GM21367 (cell line): ENCODE measurements at regions not wholly inside any gene's neighbourhood (a gene's known extent, or its start where the extent isn't known, plus 50 kb on each side); places are given as distances from the start of the nearest gene placed in this dataset.
"Not testable (repeated sequence)": the region's sequence is repeated elsewhere in the genome, so short reads cannot be mapped to it uniquely, and the experiment has no call there.

ENCODE experiments used
- ATAC-seq: cut with Tn5 transposase; IDR thresholded peaks from one replicate; pipeline ENCODE4 v1.9.1; 2021; ENCODE audit not compliant: unreplicated experiment

DNA sequence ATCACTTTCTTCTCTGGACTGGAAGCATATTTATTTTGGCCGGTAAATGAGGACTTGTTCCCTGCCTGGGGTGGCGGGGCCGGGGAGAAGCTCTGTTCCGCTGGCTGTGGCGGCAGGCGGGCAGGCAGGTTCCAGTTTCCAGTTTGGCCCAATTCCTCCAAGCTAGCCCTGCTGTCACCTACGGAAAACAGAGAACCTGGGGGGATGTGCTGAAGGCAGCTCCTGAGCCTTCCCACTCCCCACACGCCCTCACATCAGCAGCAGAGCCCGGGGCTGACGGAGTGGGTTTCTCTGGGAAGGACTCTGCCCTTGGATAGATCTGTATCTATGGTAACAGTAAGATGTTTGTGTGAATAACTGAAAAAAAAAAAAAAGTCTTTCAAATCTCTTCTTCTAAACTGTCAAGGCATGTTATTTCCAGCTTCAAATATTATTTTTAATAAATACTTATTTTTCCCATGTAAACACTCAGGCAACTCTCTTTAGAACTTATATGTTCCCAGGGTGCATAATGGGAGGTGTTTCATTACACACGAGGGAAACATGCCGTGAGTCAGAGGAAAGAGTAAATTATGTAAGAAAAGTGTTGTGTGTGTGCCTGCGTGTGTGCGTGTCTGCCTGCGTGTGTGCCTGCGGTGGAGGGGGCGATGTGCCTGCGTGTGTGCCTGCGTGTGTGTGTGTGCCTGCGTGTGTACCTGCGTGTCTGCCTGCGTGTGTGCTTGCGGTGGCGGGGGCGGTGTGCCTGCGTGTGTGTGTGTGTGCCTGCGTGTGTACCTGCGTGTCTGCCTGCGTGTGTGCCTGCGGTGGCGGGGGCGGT lies 116.1 kb upstream of the ZNF516 start:
- ATAC-seq: no peak

DNA sequence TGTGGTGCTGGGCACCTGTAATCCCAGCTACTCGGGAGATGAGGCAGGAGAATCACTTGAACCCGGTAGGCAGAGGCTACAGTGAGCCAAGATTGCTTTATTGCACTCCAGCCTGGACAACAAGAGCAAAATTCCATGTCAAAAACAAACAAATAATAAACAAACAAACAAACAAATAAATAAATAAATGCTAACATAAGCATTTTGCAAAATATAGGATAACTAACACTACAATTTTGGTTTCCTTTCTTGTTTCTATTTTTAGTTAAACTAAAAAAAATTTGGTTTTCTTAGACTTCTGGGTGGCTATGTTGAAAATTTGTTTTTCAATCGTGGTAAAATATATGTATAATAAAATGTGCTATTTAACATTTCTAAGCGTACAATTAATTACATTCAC lies 115.0 kb upstream of the ZNF516 start:
- no peak for ATAC-seq

DNA sequence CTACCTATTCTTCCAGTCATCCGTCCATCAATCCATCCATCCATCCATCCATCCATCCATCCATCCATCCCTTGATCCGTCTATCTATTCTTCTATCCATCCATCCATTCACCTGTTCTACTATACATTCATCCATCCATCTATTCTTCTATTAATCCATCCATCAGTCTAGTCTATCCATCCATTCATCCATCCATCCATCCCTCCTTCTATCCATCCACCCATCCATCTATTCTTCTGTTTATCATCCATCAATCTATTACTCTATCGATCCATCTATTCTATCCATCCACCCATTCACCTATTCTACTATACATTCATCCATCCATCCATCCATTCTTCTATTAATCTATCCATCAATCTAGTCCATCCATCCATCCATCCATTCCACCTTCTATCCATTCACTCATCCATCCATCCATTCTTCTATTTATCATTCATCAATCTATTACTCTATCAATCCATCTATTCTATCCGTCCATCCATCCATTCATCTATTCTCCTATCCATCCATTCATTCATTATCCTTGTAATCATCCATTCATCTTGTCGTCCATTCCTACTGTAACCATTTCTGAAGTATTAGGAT lies 110.4 kb upstream of the ZNF516 start:
- ATAC-seq: no peak

DNA sequence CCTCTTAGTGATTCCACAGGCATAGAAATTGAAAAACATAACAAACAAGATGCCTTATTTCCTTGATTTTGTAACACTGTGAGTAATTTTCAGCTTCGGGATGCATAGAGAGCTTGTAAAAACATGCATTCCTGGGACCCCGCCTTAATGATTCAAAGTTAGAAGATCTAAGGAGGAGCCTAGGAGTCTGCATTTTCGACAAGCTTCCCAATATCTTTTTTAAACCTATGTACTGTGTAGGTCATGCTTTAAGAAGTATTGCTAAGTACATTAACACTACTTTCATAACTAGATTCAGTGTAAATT lies 109.8 kb upstream of the ZNF516 start:
- no peak for ATAC-seq

DNA sequence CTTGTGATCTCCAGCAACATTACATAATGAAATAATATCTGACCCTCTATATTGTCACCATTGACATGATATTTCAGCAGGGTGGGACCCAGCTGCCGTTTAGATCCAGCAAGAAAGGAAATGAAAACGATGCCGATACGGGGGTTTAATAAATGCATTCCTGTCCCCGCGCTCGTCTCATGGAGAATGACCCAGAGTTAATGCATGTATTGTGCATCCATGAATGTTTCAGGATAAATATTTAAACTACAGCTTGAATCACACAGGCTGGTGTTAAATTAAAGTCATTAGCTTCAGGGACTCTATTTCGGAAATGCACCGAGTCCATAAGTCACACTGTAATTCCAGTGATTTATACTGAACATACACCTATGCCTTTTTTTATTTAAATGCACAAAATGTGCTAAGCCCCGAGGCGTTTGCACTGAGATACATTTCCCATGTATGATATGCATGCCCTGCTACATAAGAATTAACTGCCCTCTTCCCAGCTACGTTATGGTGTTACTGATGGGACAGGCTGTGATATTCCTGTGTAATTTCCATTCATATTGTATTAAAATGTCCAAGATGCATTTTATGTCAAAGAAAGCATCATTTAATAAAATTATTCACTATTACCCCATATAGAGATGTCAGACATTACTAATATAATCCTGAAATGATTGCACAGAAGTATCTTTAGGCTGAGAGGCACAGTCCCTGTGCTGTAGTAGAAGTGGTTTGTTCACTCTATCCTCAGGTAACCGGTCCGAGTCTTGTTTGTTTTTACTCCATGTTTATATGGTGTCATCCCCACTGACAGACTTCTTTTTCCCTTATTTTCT lies 109.3 kb upstream of the ZNF516 start:
- no peak for ATAC-seq

DNA sequence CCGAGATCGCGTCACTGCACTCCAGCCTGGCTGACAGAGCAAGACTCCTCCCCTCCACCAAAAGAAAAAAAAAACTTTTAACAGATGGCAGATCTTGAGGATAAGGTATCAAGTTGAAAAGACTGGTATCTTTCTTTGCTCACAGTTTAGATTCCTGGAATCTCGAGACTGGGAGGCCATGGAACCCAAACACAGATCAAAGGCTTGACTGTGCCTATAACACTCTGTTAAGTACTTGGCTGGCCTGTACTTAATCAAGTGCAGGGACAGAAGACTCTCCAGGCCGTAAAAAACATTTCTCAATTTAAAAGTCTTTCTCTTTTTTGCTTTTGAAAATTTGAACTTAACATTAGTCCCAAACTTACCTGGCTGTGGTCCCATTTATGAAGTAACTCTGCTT lies 107.1 kb upstream of the ZNF516 start:
- no peak for ATAC-seq

DNA sequence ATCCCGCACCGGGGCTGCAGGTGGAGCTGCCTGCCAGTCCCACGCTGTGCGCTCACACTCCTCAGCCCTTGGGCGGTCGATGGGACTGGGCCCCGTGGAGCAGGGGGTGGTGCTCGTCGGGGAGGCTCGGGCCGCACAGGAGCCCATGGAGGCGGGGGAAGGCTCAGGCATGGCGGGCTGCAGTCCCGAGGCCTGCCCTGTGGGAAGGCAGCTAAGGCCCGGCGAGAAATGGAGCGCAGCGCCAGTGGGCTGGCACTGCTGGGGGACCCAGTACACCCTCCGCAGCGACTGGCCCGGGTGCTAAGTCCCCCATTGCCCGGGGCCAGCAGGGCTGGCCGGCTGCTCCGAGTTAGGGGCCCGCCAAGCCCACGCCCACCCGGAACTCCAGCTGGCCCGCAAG lies 105.0 kb upstream of the ZNF516 start:
- not testable (repeated sequence) for ATAC-seq

DNA sequence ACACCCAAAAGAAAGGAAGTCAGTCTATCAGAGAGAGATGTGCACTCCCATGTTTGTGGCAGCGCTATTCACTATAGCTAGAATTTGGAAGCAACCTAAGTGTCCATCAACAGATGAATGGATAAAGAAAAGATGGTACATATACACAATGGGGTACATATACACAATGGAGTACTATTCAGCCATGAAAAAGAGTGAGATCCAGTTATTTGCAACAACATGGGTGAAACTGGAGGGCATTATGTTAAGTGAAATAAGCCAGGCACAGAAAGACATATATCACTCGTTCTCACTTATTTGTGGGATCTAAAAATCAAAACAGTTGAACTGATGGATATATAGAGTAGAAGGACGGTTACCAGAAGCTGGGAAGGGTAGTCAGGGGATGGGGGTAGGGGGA lies 99.9 kb upstream of the ZNF516 start:
- no peak for ATAC-seq

DNA sequence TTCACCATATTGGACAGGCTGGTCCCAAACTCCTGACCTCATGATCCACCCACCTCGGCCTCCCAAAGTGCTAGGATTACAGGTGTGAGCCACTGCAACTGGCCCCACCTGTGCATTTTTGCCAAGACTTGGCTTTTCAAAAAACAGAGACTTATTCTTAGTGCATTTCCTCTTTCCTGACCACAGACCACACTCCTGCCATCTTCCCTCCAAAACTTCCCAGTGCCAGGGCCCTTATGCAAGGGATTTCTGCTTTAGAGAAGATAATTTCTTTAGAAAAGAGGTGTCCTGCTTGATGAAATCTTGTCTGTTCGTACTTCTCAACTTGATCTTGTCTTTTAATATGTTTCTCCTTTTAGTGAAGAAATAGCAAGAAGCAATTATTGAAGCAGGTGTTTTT lies 98.8 kb upstream of the ZNF516 start:
- ATAC-seq: no peak

DNA sequence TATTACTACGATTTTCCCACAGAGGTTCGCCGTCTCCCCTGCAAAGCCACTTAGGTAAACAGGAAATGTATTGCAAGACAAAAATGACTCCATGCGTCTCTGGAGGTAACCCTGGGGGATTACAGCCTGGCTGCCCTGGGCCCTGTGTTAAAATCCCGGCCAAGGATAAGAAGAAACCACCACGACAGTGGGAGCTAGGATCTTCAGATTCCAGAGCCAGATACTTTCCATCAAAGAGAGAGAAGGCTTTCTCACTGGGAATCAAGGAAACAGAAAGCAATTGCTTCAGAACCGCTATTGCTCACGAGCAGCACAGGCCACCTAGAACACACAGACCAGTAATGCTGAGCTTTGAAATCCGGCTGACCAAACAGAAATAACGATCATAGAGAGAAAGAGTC lies 97.9 kb upstream of the ZNF516 start:
- ATAC-seq: no peak

DNA sequence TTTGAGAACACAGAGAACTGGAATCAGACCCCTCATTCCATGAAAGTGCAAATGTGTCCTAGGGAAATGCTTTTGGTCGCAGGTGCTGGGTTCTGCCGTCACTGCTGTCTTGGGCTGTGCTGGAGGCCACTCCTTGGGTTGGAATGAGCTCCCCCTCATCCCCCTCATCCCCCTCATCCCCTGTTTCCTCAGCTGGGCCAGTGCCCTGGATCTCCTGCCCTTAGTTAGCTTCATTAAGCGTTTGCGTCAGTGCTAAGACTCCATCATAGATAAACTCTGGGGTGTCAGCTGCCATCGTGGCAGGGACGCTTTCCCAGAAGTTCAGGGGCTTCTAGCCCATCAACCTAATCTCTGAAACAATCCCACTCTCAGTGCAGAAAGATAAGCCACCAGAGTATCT lies 97.1 kb upstream of the ZNF516 start:
- no peak for ATAC-seq

DNA sequence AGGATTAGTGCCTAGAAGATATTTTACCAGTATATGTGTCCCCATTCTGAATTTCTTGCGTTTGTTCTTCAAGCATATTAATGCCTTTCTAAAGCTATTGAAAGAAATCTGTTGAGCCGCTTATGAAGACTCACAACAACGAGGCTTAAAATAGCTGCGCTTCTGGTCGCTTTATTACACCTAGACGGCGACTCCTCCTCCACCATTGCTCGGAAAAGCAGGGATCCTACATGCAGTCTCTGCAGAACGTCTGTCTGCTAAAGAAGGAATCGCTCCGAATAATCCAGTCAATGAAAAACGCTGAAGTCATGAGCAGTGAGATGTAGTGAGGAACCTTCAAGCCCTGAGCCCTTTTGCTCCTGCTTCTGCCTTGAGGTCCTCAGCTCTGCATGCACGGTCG lies 94.8 kb upstream of the ZNF516 start:
- no peak for ATAC-seq

DNA sequence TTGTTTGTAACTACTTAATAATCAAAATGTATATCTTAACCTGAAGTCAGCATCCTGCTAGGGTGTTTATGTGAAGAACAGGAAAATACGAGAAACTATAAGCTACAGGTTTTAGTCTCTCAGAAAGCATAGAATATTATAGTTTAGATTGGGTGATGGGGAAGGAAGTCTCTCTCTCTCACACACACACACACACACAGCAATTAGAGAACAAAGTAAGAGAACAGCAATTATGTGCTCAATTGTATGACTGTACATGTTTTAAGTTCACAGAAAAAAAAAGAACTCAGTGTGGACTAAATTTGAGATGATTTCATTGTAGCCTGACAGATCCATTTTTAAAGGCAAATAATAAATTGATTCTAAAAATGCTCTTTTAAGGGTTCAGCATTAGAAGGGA lies 94.3 kb upstream of the ZNF516 start:
- no peak for ATAC-seq

DNA sequence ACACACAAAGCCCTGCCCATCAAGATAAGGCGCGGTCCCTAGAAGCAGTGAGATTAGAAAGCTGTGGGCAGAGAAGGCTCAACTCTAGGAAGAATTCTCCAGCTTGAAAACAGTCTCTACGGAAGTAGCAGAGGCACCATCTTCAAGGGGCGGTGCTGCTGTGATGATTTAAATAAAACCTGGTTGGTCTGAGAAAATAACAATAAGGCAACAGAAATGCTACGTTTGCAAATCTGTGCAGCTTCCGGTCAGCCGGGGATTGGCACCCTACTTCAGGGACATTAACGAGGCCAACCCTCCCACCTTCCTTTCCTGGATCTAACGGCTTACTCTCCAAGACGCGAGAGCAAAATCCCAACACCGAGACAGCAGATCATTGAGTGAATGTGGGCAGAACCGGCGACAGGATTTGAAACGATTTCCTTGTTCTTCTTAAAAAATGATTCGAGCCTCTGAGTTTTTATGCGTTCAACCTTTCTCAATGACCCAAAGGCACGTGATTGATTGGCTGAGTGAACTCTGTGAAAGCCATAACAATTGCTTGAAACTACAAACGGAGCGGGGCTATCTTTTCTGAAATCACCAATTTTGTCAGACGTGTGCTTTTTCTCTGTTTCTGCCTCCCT lies 93.7 kb upstream of the ZNF516 start:
- no peak for ATAC-seq

DNA sequence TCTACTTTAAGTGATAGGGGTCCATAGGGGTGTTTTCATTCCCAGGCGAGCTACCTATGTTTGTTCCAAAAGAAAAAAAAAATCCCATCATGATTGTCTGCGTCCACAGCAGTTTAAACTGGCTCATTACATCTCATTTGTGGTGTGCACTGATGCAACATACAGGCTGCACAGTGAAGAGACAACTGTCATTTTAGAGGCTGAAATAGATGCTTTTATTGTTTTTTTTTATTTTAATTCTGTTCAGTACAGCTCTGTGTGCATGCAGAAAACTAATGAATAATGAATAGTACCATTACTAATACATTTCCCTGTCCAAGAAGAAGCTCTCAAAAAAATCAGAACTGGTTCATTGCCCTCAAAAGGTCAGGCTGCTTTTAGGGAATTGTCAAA lies 92.8 kb upstream of the ZNF516 start:
- no peak for ATAC-seq

DNA sequence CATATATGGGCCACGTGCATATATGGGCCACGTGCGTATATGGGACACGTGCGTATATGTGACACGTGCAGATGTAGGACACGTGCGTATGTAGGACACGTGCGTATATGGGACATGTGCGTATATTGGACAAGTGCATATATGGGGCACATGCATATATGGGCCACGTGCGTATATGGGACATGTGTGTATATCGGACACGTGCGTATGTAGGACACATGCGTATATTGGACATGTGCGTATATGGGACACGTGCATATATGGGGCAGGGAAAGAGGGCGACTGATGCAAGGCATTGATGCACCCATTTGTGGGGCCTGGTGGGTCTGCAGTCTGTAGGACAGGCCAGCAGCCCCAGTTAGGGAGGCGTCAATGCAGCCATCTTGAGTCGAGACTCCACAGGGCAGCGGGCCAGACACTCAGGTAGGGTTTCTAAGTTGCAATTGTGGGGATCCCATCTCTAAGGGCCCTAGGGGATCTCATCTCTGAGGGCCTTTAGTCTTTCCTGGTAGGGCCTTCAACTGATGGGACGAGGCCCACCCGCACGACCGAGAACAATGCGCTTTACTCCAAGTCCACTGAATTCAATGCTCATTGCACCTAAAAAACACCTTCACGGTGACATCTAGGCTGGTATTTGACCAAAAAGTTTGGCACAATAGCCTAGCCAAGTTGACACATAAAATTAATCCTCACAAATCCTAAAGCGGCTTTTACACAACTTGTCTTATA lies 92.3 kb upstream of the ZNF516 start:
- ATAC-seq: no peak

DNA sequence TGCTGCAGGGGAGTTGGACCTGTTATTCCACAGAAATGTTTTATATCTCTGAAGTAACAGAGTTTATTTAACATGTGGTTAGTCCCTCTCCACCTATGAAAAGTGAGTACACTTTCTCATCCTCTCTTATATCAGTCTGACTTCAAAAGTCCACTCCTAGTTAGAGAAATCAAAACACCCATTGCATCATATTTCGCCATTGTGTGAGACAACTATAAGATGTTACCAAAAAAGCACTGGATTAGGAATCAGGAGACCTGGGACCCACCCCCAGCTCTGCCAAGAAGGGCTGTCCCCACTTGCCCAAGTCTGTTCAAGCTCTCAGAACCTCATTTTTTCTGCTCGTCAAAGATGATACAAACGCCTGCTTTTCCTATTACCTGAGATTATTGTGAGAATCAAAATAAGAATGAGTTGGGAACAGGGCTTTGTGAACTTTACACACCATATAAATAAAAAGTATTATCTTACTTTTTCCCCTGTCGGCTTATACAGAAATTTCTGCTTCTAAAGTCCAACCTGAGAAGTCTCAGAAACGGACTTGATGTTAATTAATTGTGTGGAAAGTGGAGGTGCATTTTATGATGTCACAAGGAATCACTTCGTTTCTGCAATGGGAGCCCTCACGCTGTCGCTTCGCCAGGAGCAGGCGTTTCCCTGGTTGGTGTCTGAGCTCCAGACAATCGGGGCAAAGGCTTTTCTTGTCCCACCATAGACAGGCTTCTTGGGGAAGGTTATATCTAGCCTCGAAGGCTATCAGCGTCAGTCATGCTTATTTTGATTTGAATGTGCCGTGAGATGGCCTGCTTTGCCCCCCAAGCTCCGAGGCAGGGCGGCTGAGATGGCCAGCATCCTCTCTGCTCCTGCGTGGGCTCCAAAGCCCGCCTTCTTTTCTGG lies 89.6 kb upstream of the ZNF516 start:
- ATAC-seq: no peak

DNA sequence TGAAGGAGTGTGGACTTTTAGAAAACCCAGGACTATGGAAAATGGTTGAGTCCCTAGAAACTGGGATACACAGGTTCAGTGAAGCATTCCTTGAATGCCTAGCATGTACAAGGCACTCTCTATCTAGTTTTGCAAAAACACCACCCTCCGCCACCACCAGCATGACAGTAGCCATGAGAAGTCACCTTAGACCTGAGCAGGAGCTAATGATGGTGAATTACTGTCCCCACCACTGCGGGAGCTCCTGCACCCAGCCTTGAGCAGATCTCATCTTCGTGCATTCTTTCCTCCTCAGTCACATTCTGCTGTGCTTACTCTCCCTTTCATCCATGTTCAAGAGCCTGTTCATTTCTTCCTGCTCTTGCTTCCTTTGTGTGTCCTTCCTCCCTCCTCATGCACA lies 86.2 kb upstream of the ZNF516 start:
- ATAC-seq: no peak

DNA sequence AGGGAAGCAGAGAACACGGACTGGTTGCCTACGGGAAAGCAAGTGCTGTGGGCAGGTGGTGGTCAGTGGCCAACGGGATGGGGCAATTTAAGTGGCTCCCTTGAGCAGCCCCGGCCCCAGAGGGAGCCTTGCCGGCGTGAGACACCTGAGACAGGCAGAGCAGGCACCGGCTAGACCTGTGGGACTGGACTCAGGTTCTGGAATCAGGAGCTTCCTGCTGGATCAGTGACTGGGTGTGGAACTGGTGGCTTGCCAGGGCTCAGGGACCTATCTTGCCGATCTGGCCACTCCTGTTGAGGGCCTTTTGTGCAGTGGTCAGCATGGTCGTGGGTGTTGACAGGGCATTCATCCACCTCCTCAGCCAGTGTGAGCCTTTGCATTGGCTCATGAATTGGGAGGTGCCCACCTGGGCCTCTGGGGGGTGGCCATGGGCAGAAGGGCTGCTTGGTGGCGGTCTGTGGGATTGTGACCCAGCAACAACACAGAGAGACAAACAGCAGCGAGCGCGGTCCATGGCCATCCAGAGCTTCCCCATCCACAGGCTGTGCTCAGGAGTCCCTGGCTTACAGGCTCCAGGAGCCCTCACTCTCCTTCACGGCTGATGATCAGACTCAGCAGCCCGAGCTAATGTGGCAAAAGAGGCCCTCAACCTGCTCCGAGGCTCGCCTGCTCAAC lies 85.4 kb upstream of the ZNF516 start:
- no peak for ATAC-seq

DNA sequence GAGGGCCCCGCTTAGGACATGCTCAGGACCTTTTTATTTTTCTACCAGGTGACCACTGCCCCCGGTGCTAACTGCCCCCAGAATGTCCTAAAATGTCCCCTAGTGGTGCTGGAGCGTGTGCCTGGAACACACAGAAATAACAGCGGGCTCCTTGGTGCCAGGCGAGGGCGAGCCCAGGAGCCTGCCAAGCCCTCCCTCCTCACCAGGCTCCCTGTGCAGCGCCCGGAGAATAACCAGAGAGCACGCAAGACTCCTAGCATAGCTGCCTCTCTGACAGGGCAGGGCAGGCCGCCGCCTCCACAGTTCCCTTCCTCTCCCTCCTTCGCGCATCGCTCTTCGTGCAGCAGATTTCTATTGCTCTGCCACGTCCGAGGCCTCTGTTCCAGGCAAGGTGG lies 84.3 kb upstream of the ZNF516 start:
- no peak for ATAC-seq
